ENCODE measurements at regions not wholly inside any gene's neighbourhood (a gene's known extent, or its start where the extent isn't known, plus 50 kb on each side); places are given as distances from the start of the nearest gene placed in this dataset.
A peak's percentile ranks its signal among the peaks of the same experiment; 100 is the strongest.

- H3K4me3 ChIP-seq (ENCODE audit: insufficient read depth in 1 of 2, low read depth in 1 of 2, low read length in 2 of 2): no peak overlapping the region
- H2AFZ ChIP-seq (ENCODE audit: low read depth, low read length): no peak overlapping the region
- no peak overlapping the region for H2BK15ac ChIP-seq (ENCODE audit: low read depth, poor library complexity, severe bottlenecking)
- no peaks in the 10 kb centered on the region for H3K79me1 ChIP-seq (replicated peaks; ENCODE audit: low read length, poor library complexity, severe bottlenecking)
- no peak overlapping the region for H2AK5ac ChIP-seq (ENCODE audit: low read length, severe bottlenecking)
- H2BK120ac ChIP-seq (ENCODE audit: low read depth, low read length): no peak overlapping the region
- no peak overlapping the region for H3K4ac ChIP-seq (ENCODE audit: low read depth in 1 of 2, low read length in 2 of 2)
- no peak overlapping the region for H3K23ac ChIP-seq (ENCODE audit: low read length in 2 of 2)
- H3K36me3 ChIP-seq (ENCODE audit: control insufficient read depth in 1 of 2, insufficient read depth in 2 of 2, low read depth in 1 of 2, low read length in 2 of 2): no peaks in the 10 kb centered on the region
- H3K27me3 ChIP-seq (ENCODE audit: control insufficient read depth in 1 of 2, insufficient read depth in 1 of 2, low read length in 2 of 2): no peaks in the 10 kb centered on the region
- no peak for DNase-seq
- no peaks in the 10 kb centered on the region for H3K4me1 ChIP-seq (ENCODE audit: control insufficient read depth, insufficient read depth, low read depth, low read length)
- no CpG with 5 or more reads among the region's 4 CpGs for WGBS
- H2BK12ac ChIP-seq (ENCODE audit: low read length in 2 of 2): no peak overlapping the region
- no peak overlapping the region for H3K4me2 ChIP-seq (ENCODE audit: low read length, poor library complexity, severe bottlenecking)
- H3K14ac ChIP-seq (ENCODE audit: low read length in 2 of 2): no peak overlapping the region
- no peak overlapping the region for H4K91ac ChIP-seq (ENCODE audit: low read length)
- no peak overlapping the region for H2BK5ac ChIP-seq (ENCODE audit: low read depth, low read length, poor library complexity, severe bottlenecking)
- H3K9me3 ChIP-seq (ENCODE audit: control insufficient read depth, low read length): no peaks in the 10 kb centered on the region
- no peak overlapping the region for H3K27ac ChIP-seq (ENCODE audit: low read length, poor library complexity, severe bottlenecking)
- no peak overlapping the region for H4K8ac ChIP-seq (ENCODE audit: low read length)
- no peak overlapping the region for H3K18ac ChIP-seq (ENCODE audit: low read depth in 1 of 2, low read length in 2 of 2)
- no peak overlapping the region for H3K9ac ChIP-seq (ENCODE audit: low read length)
Measured at GRCh38 chr2:146604521-146604920, 1240.3 kb upstream of the ACVR2A start.

- Histone ChIP-seq H4K8ac (ENCODE audit: low read length) (no peak overlapping the region), H3K23ac (ENCODE audit: low read length in 2 of 2) (no peak overlapping the region), H3K36me3 (ENCODE audit: control insufficient read depth in 1 of 2, insufficient read depth in 2 of 2, low read depth in 1 of 2, low read length in 2 of 2) (no peaks in the 10 kb centered on the region), H3K14ac (ENCODE audit: low read length in 2 of 2) (no peak overlapping the region), H3K9me3 (ENCODE audit: control insufficient read depth, low read length) (no peaks in the 10 kb centered on the region), H4K91ac (ENCODE audit: low read length) (no peak overlapping the region), H2BK15ac (ENCODE audit: low read depth, poor library complexity, severe bottlenecking) (no peak overlapping the region), H3K4me2 (ENCODE audit: low read length, poor library complexity, severe bottlenecking) (no peak overlapping the region), H3K18ac (ENCODE audit: low read depth in 1 of 2, low read length in 2 of 2) (no peak overlapping the region), H3K4me1 (ENCODE audit: control insufficient read depth, insufficient read depth, low read depth, low read length) (no peaks in the 10 kb centered on the region), H3K9ac (ENCODE audit: low read length) (no peak overlapping the region), H2AK5ac (ENCODE audit: low read length, severe bottlenecking) (no peak overlapping the region), H3K27ac (ENCODE audit: low read length, poor library complexity, severe bottlenecking) (no peak overlapping the region), H3K4me3 (ENCODE audit: insufficient read depth in 1 of 2, low read depth in 1 of 2, low read length in 2 of 2) (peak overlapping the region in 1 of 2 experiments; percentile 30), H2BK5ac (ENCODE audit: low read depth, low read length, poor library complexity, severe bottlenecking) (no peak overlapping the region), H3K27me3 (ENCODE audit: control insufficient read depth in 1 of 2, insufficient read depth in 1 of 2, low read length in 2 of 2) (no peaks in the 10 kb centered on the region), H3K79me1 (replicated peaks; ENCODE audit: low read length, poor library complexity, severe bottlenecking) (no peaks in the 10 kb centered on the region), H3K4ac (ENCODE audit: low read depth in 1 of 2, low read length in 2 of 2) (no peak overlapping the region), H2AFZ (ENCODE audit: low read depth, low read length) (no peak overlapping the region), H2BK120ac (ENCODE audit: low read depth, low read length) (no peak overlapping the region), H2BK12ac (ENCODE audit: low read length in 2 of 2) (no peak overlapping the region)
- WGBS: 9% methylated on average over 2 of the region's 3 CpGs
- DNase-seq: peak; percentile 66
Measured at GRCh38 chr2:146602856-146603255, 1242.0 kb upstream of the ACVR2A start.

- Histone ChIP-seq H4K8ac (ENCODE audit: low read length) (no peak overlapping the region), H2BK12ac (ENCODE audit: low read length in 2 of 2) (no peak overlapping the region), H2BK15ac (ENCODE audit: low read depth, poor library complexity, severe bottlenecking) (no peak overlapping the region), H2BK5ac (ENCODE audit: low read depth, low read length, poor library complexity, severe bottlenecking) (no peak overlapping the region), H3K14ac (ENCODE audit: low read length in 2 of 2) (no peak overlapping the region), H4K91ac (ENCODE audit: low read length) (no peak overlapping the region), H2AK5ac (ENCODE audit: low read length, severe bottlenecking) (no peak overlapping the region), H2AFZ (ENCODE audit: low read depth, low read length) (no peak overlapping the region), H3K79me1 (replicated peaks; ENCODE audit: low read length, poor library complexity, severe bottlenecking) (no peaks in the 10 kb centered on the region), H3K4me2 (ENCODE audit: low read length, poor library complexity, severe bottlenecking) (no peak overlapping the region), H3K27me3 (ENCODE audit: control insufficient read depth in 1 of 2, insufficient read depth in 1 of 2, low read length in 2 of 2) (no peaks in the 10 kb centered on the region), H3K23ac (ENCODE audit: low read length in 2 of 2) (no peak overlapping the region), H2BK120ac (ENCODE audit: low read depth, low read length) (no peak overlapping the region), H3K4me3 (ENCODE audit: insufficient read depth in 1 of 2, low read depth in 1 of 2, low read length in 2 of 2) (no peak overlapping the region), H3K9me3 (ENCODE audit: control insufficient read depth, low read length) (no peaks in the 10 kb centered on the region), H3K18ac (ENCODE audit: low read depth in 1 of 2, low read length in 2 of 2) (no peak overlapping the region), H3K27ac (ENCODE audit: low read length, poor library complexity, severe bottlenecking) (no peak overlapping the region), H3K36me3 (ENCODE audit: control insufficient read depth in 1 of 2, insufficient read depth in 2 of 2, low read depth in 1 of 2, low read length in 2 of 2) (no peaks in the 10 kb centered on the region), H3K4me1 (ENCODE audit: control insufficient read depth, insufficient read depth, low read depth, low read length) (no peaks in the 10 kb centered on the region), H3K9ac (ENCODE audit: low read length) (no peak overlapping the region), H3K4ac (ENCODE audit: low read depth in 1 of 2, low read length in 2 of 2) (no peak overlapping the region)
- DNase-seq: peak; percentile 57
Measured at GRCh38 chr2:146602383-146602782, 1242.4 kb upstream of the ACVR2A start.

- no peak overlapping the region for H3K4me3 ChIP-seq (ENCODE audit: insufficient read depth in 1 of 2, low read depth in 1 of 2, low read length in 2 of 2)
- H2BK120ac ChIP-seq (ENCODE audit: low read depth, low read length): no peak overlapping the region
- no peak overlapping the region for H3K27ac ChIP-seq (ENCODE audit: low read length, poor library complexity, severe bottlenecking)
- DNase-seq: no peak
- H3K23ac ChIP-seq (ENCODE audit: low read length in 2 of 2): no peak overlapping the region
- no peaks in the 10 kb centered on the region for H3K4me1 ChIP-seq (ENCODE audit: control insufficient read depth, insufficient read depth, low read depth, low read length)
- H3K9me3 ChIP-seq (ENCODE audit: control insufficient read depth, low read length): no peaks in the 10 kb centered on the region
- WGBS: no CpG with 5 or more reads among the region's 2 CpGs
- no peak overlapping the region for H3K9ac ChIP-seq (ENCODE audit: low read length)
- H3K14ac ChIP-seq (ENCODE audit: low read length in 2 of 2): no peak overlapping the region
- no peak overlapping the region for H3K18ac ChIP-seq (ENCODE audit: low read depth in 1 of 2, low read length in 2 of 2)
- no peak overlapping the region for H2BK5ac ChIP-seq (ENCODE audit: low read depth, low read length, poor library complexity, severe bottlenecking)
- H4K8ac ChIP-seq (ENCODE audit: low read length): no peak overlapping the region
- H2BK12ac ChIP-seq (ENCODE audit: low read length in 2 of 2): no peak overlapping the region
- no peaks in the 10 kb centered on the region for H3K36me3 ChIP-seq (ENCODE audit: control insufficient read depth in 1 of 2, insufficient read depth in 2 of 2, low read depth in 1 of 2, low read length in 2 of 2)
- H3K4me2 ChIP-seq (ENCODE audit: low read length, poor library complexity, severe bottlenecking): no peak overlapping the region
- no peak overlapping the region for H4K91ac ChIP-seq (ENCODE audit: low read length)
- no peak overlapping the region for H2AFZ ChIP-seq (ENCODE audit: low read depth, low read length)
- H2BK15ac ChIP-seq (ENCODE audit: low read depth, poor library complexity, severe bottlenecking): no peak overlapping the region
- no peak overlapping the region for H2AK5ac ChIP-seq (ENCODE audit: low read length, severe bottlenecking)
- H3K79me1 ChIP-seq (replicated peaks; ENCODE audit: low read length, poor library complexity, severe bottlenecking): no peaks in the 10 kb centered on the region
- no peaks in the 10 kb centered on the region for H3K27me3 ChIP-seq (ENCODE audit: control insufficient read depth in 1 of 2, insufficient read depth in 1 of 2, low read length in 2 of 2)
- H3K4ac ChIP-seq (ENCODE audit: low read depth in 1 of 2, low read length in 2 of 2): no peak overlapping the region
Measured at GRCh38 chr2:146598791-146599190, 1246.0 kb upstream of the ACVR2A start.
